ENCODE measurements at regions not wholly inside any gene's neighbourhood (a gene's known extent, or its start where the extent isn't known, plus 50 kb on each side); places are given as distances from the start of the nearest gene placed in this dataset.

- TF ChIP-seq EP300 (IDR thresholded peaks at IDR 0.05) (no peak), CTCF (IDR thresholded peaks at IDR 0.05) (no peak)
Measured at GRCh38 chr7:91468256-91468655, 204.0 kb downstream of the FZD1 start.

All from suprapubic skin (tissue), 3 donors.